ENCODE measurements at regions not wholly inside any gene's neighbourhood (a gene's known extent, or its start where the extent isn't known, plus 50 kb on each side); places are given as distances from the start of the nearest gene placed in this dataset.

DNA sequence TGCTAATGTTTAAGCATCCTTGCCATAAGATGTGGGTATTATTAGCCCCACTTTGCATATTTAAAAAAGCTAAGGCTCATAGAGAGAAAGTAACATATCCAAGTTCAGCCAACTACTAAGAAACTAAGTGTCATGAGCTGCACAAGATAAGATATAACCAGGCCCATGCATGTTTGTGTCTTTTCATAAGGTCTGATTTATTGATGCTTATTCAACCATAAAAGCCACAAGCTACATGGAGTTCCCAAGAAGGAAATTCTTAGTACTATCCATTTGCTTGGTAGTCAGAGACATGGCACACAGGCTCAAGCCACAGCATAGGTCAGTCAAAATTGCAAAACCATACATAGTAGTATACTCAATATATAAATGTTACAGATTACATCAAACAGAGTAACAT lies 488.5 kb downstream of the SOX6 start:
- Histone ChIP-seq H3K27ac (ENCODE audit: low read depth, low read length) (no peak overlapping the region), H3K27me3 (ENCODE audit: control insufficient read depth in 1 of 2, insufficient read depth in 2 of 2, low read length in 2 of 2) (no peaks in the 10 kb centered on the region), H3K9me3 (ENCODE audit: control insufficient read depth in 1 of 2, low read length in 2 of 2) (no peaks in the 10 kb centered on the region), H3K36me3 (ENCODE audit: control insufficient read depth in 1 of 2, insufficient read depth in 2 of 2, low read length in 2 of 2) (no peaks in the 10 kb centered on the region), H3K9ac (ENCODE audit: low read depth in 1 of 2, low read length in 2 of 2) (no peak overlapping the region), H3K4me1 (ENCODE audit: control insufficient read depth in 1 of 2, insufficient read depth in 2 of 2, low read length in 2 of 2) (no peaks in the 10 kb centered on the region), H3K4me3 (ENCODE audit: low read depth in 1 of 2, low read length in 2 of 2) (no peak overlapping the region)

DNA sequence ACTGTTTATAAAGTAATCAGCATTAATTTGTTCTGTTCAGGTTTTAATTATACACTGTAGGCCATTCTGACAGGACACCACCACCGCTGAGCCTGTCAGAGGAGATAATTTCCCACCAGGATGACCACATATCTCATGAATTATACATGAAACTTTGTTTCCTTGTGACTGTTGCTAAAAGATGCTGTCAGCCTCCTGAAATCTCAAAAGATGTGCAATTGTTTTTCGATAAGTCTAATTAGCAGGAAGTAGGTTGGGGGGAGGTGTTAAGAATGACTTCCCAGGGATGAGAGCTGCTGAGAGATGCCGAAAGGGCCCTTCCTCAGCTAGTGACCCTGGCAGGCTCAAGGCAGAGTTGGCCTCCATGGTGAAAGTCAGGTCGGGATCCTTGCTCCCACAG lies 485.4 kb downstream of the SOX6 start:
- no peaks in the 10 kb centered on the region for H3K4me1 ChIP-seq (ENCODE audit: control insufficient read depth in 1 of 2, insufficient read depth in 2 of 2, low read length in 2 of 2)
- H3K36me3 ChIP-seq (ENCODE audit: control insufficient read depth in 1 of 2, insufficient read depth in 2 of 2, low read length in 2 of 2), result no peaks in the 10 kb centered on the region
- H3K9ac ChIP-seq (ENCODE audit: low read depth in 1 of 2, low read length in 2 of 2), result no peak overlapping the region
- H3K27ac ChIP-seq (ENCODE audit: low read depth, low read length), result no peak overlapping the region
- H3K9me3 ChIP-seq (ENCODE audit: control insufficient read depth in 1 of 2, low read length in 2 of 2), result no peaks in the 10 kb centered on the region
- no peak overlapping the region for H3K4me3 ChIP-seq (ENCODE audit: low read depth in 1 of 2, low read length in 2 of 2)
- no peaks in the 10 kb centered on the region for H3K27me3 ChIP-seq (ENCODE audit: control insufficient read depth in 1 of 2, insufficient read depth in 2 of 2, low read length in 2 of 2)

DNA sequence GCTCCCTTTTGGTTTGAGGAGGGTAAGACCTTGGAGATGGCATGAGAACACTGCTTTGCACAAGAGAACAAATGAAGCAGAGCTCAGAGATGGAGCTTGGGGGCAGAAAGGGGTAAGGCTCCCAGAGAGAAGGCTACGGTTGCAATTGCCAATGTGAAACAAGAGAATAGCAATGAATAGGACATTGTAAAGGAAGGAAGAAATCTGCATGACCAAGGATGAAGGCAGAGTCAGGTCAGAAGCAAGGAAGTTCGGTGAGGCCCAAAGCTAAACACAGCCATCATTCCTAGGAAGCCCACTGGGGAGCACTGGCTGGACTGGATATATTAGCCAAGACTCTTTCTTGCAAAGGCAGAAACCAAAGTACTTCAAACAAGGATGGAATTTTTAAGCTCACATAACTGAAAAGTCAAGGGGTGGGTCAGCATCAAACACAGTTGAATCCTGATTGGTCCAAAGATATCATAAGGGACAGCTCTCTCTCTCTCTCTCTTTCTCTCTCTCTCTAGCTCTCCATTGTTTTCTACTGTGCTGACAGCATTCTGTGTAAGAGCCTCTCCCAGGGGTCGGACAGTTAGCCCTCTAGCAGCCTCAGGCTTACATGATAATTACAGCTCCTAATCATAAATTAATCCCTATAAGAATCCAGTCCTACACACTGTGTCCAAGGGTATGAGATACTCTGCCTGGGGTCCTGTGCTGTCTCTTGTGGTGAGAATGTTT lies 484.3 kb downstream of the SOX6 start:
- Histone ChIP-seq H3K9me3 (ENCODE audit: control insufficient read depth in 1 of 2, low read length in 2 of 2) (no peaks in the 10 kb centered on the region), H3K4me3 (ENCODE audit: low read depth in 1 of 2, low read length in 2 of 2) (no peak overlapping the region), H3K36me3 (ENCODE audit: control insufficient read depth in 1 of 2, insufficient read depth in 2 of 2, low read length in 2 of 2) (no peaks in the 10 kb centered on the region), H3K27ac (ENCODE audit: low read depth, low read length) (no peak overlapping the region), H3K9ac (ENCODE audit: low read depth in 1 of 2, low read length in 2 of 2) (no peak overlapping the region), H3K4me1 (ENCODE audit: control insufficient read depth in 1 of 2, insufficient read depth in 2 of 2, low read length in 2 of 2) (no peaks in the 10 kb centered on the region), H3K27me3 (ENCODE audit: control insufficient read depth in 1 of 2, insufficient read depth in 2 of 2, low read length in 2 of 2) (no peaks in the 10 kb centered on the region)

DNA sequence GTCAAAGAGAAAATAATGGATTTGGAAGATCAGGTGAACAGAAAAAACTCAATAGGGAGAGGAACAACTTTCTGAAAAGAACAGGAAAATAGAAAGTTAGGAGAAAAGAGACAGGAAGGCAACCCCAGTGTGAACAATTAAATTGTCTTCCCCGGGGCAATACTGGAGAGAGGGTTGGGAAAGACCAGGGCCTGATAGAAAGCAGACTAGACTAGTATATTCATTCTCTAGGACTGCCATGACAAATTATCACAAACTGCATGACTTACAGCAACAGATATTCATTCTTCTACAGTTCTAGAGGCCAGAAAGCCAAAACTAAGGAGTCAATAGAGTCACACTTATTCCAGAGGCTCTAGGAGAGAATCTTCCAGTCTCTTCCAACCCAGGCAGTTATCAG lies 482.8 kb downstream of the SOX6 start:
- Histone ChIP-seq H3K36me3 (ENCODE audit: control insufficient read depth in 1 of 2, insufficient read depth in 2 of 2, low read length in 2 of 2) (no peaks in the 10 kb centered on the region), H3K9me3 (ENCODE audit: control insufficient read depth in 1 of 2, low read length in 2 of 2) (no peaks in the 10 kb centered on the region), H3K27ac (ENCODE audit: low read depth, low read length) (no peak overlapping the region), H3K9ac (ENCODE audit: low read depth in 1 of 2, low read length in 2 of 2) (no peak overlapping the region), H3K4me3 (ENCODE audit: low read depth in 1 of 2, low read length in 2 of 2) (no peak overlapping the region), H3K27me3 (ENCODE audit: control insufficient read depth in 1 of 2, insufficient read depth in 2 of 2, low read length in 2 of 2) (no peaks in the 10 kb centered on the region), H3K4me1 (ENCODE audit: control insufficient read depth in 1 of 2, insufficient read depth in 2 of 2, low read length in 2 of 2) (no peaks in the 10 kb centered on the region)

DNA sequence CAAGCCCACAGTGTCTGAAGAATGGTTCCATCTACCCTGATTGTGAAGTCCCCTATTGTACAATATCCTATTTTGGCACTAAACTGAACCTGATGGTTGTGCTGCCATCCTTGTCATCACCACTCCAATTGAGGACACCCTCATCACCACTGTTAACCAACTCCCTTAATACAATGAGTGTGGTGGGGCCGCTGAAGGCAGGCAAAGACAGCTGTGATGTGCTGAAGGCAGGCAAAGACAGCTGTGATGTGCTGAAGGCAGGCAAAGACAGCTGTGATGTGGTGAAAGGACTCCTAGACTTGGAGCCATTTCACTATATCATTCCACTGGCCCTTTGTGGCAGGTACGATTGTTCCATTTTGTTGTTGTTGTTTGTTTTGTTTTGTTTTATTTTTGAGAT lies 481.6 kb downstream of the SOX6 start:
- H3K36me3 ChIP-seq (ENCODE audit: control insufficient read depth in 1 of 2, insufficient read depth in 2 of 2, low read length in 2 of 2), result no peaks in the 10 kb centered on the region
- H3K4me3 ChIP-seq (ENCODE audit: low read depth in 1 of 2, low read length in 2 of 2), result no peak overlapping the region
- no peaks in the 10 kb centered on the region for H3K27me3 ChIP-seq (ENCODE audit: control insufficient read depth in 1 of 2, insufficient read depth in 2 of 2, low read length in 2 of 2)
- no peak overlapping the region for H3K9ac ChIP-seq (ENCODE audit: low read depth in 1 of 2, low read length in 2 of 2)
- H3K27ac ChIP-seq (ENCODE audit: low read depth, low read length), result no peak overlapping the region
- H3K9me3 ChIP-seq (ENCODE audit: control insufficient read depth in 1 of 2, low read length in 2 of 2), result no peaks in the 10 kb centered on the region
- H3K4me1 ChIP-seq (ENCODE audit: control insufficient read depth in 1 of 2, insufficient read depth in 2 of 2, low read length in 2 of 2), result no peaks in the 10 kb centered on the region

DNA sequence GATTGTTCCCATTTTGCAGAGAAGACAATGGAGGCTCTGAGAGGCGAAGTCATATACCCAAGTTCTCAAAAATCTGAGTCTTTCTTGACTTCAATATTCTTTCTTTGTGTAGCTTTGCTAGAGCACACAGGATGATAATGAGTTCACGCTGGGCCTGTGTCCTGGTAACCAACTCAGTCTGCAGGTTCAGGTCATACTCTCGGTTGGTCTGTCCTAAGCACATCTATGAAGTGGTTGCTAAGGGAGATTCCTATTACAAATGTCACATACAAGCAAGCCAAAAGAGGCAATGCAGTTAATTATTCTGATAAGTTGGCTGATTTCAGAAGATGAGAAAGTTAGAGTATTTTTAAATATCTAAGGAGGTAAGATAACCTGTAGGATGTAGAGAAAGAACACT lies 481.0 kb downstream of the SOX6 start:
- no peak overlapping the region for H3K4me3 ChIP-seq (ENCODE audit: low read depth in 1 of 2, low read length in 2 of 2)
- no peaks in the 10 kb centered on the region for H3K36me3 ChIP-seq (ENCODE audit: control insufficient read depth in 1 of 2, insufficient read depth in 2 of 2, low read length in 2 of 2)
- H3K4me1 ChIP-seq (ENCODE audit: control insufficient read depth in 1 of 2, insufficient read depth in 2 of 2, low read length in 2 of 2), result no peaks in the 10 kb centered on the region
- H3K9me3 ChIP-seq (ENCODE audit: control insufficient read depth in 1 of 2, low read length in 2 of 2), result no peaks in the 10 kb centered on the region
- no peaks in the 10 kb centered on the region for H3K27me3 ChIP-seq (ENCODE audit: control insufficient read depth in 1 of 2, insufficient read depth in 2 of 2, low read length in 2 of 2)
- no peak overlapping the region for H3K9ac ChIP-seq (ENCODE audit: low read depth in 1 of 2, low read length in 2 of 2)
- no peak overlapping the region for H3K27ac ChIP-seq (ENCODE audit: low read depth, low read length)

DNA sequence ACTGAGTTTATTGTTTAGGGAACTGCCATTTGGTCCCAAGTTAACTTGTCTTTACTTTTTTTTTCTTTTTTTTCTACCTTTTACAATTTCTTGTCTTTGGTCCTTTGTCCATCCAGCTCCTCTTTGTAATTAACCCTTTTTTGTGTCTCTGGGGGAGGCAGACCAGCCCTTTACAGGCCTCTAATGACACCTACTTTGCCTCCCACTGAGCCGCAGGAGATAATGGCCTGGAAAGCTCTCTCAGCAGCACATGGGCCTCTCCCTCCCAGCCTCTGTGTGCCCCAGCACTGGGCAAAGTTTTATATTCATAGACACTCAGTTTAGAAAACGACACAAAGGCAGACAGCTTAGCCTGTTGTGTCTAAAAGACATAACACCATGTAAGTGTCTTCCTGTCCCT lies 480.4 kb downstream of the SOX6 start:
- no peak overlapping the region for H3K27ac ChIP-seq (ENCODE audit: low read depth, low read length)
- no peaks in the 10 kb centered on the region for H3K36me3 ChIP-seq (ENCODE audit: control insufficient read depth in 1 of 2, insufficient read depth in 2 of 2, low read length in 2 of 2)
- H3K27me3 ChIP-seq (ENCODE audit: control insufficient read depth in 1 of 2, insufficient read depth in 2 of 2, low read length in 2 of 2), result no peaks in the 10 kb centered on the region
- no peaks in the 10 kb centered on the region for H3K4me1 ChIP-seq (ENCODE audit: control insufficient read depth in 1 of 2, insufficient read depth in 2 of 2, low read length in 2 of 2)
- H3K9ac ChIP-seq (ENCODE audit: low read depth in 1 of 2, low read length in 2 of 2), result no peak overlapping the region
- no peaks in the 10 kb centered on the region for H3K9me3 ChIP-seq (ENCODE audit: control insufficient read depth in 1 of 2, low read length in 2 of 2)
- no peak overlapping the region for H3K4me3 ChIP-seq (ENCODE audit: low read depth in 1 of 2, low read length in 2 of 2)

DNA sequence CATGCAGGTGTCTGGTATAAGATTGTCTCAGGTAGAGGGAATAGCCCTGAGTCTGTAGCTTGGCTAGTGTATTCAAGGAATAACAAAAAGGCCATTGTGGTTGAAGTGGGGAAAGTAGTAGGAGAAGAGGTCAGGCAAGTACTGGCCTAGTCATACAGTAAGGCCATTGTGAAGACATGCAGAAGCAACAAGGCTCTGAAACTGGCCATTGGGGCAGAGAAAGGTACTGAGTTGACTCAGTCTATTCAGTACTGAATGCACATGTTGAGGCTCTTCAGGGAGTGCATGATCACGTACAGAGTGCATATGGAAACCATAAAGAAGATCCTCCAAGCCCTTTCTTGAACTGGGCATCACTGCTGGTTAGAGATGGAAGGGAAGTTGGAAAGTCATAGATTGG lies 477.6 kb downstream of the SOX6 start:
- H3K4me1 ChIP-seq (ENCODE audit: control insufficient read depth in 1 of 2, insufficient read depth in 2 of 2, low read length in 2 of 2), result no peaks in the 10 kb centered on the region
- no peaks in the 10 kb centered on the region for H3K36me3 ChIP-seq (ENCODE audit: control insufficient read depth in 1 of 2, insufficient read depth in 2 of 2, low read length in 2 of 2)
- H3K4me3 ChIP-seq (ENCODE audit: low read depth in 1 of 2, low read length in 2 of 2), result no peak overlapping the region
- H3K9me3 ChIP-seq (ENCODE audit: control insufficient read depth in 1 of 2, low read length in 2 of 2), result no peaks in the 10 kb centered on the region
- no peaks in the 10 kb centered on the region for H3K27me3 ChIP-seq (ENCODE audit: control insufficient read depth in 1 of 2, insufficient read depth in 2 of 2, low read length in 2 of 2)
- H3K9ac ChIP-seq (ENCODE audit: low read depth in 1 of 2, low read length in 2 of 2), result no peak overlapping the region
- no peak overlapping the region for H3K27ac ChIP-seq (ENCODE audit: low read depth, low read length)

DNA sequence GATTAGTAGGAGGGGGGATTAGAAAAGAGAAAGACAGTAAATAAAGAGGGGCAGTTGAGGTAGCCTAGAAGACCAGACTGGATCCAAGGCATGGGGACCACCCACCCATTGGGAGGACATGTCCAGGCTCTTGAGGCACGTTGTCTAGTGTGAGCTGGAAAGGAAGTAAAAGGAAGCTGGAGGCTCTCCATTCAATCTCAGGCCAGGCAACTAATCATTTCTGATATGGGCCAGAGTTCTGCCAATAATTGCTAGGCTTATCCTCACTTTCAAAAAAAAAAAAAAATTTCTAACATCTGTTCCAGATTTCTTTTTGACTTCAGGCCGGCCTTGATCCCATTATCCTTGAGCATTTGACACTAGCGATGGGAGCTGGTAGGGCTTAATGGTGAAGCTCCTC lies 476.1 kb downstream of the SOX6 start:
- Histone ChIP-seq H3K27me3 (ENCODE audit: control insufficient read depth in 1 of 2, insufficient read depth in 2 of 2, low read length in 2 of 2) (no peaks in the 10 kb centered on the region), H3K4me3 (ENCODE audit: low read depth in 1 of 2, low read length in 2 of 2) (no peak overlapping the region), H3K36me3 (ENCODE audit: control insufficient read depth in 1 of 2, insufficient read depth in 2 of 2, low read length in 2 of 2) (no peaks in the 10 kb centered on the region), H3K27ac (ENCODE audit: low read depth, low read length) (no peak overlapping the region), H3K4me1 (ENCODE audit: control insufficient read depth in 1 of 2, insufficient read depth in 2 of 2, low read length in 2 of 2) (no peaks in the 10 kb centered on the region), H3K9ac (ENCODE audit: low read depth in 1 of 2, low read length in 2 of 2) (no peak overlapping the region), H3K9me3 (ENCODE audit: control insufficient read depth in 1 of 2, low read length in 2 of 2) (no peaks in the 10 kb centered on the region)

DNA sequence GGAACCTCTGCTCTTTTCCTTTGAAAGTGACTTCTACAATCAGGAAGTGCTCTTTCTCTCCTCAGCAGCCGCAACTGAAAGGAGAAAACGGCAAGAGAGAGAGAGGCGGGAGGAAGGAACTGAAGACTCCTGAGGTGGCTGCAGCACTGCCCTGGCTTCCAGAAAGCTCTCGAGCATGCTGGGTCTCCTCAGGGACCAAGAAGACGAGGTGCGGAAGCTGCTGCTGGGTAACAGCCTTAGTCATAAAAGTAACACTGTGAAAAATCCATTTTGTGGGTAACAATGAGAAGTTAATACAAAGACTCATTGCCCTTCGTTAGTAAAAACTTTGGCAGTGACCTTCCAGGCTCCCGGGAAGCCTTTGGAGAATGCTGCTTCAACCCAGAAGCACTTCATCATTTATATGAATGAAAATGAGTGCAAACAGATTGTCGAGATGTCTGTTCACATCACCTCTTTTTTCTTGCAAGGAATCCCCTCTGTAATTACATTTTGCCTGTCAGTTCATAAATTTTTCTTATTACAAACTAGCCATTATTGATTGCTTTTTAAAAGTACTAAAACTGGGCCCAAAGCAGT lies 473.4 kb downstream of the SOX6 start:
- Histone ChIP-seq H3K27ac (ENCODE audit: low read depth, low read length) (no peak overlapping the region), H3K9ac (ENCODE audit: low read depth in 1 of 2, low read length in 2 of 2) (no peak overlapping the region), H3K27me3 (ENCODE audit: control insufficient read depth in 1 of 2, insufficient read depth in 2 of 2, low read length in 2 of 2) (no peaks in the 10 kb centered on the region), H3K4me3 (ENCODE audit: low read depth in 1 of 2, low read length in 2 of 2) (no peak overlapping the region), H3K36me3 (ENCODE audit: control insufficient read depth in 1 of 2, insufficient read depth in 2 of 2, low read length in 2 of 2) (no peaks in the 10 kb centered on the region), H3K4me1 (ENCODE audit: control insufficient read depth in 1 of 2, insufficient read depth in 2 of 2, low read length in 2 of 2) (no peaks in the 10 kb centered on the region), H3K9me3 (ENCODE audit: control insufficient read depth in 1 of 2, low read length in 2 of 2) (no peaks in the 10 kb centered on the region)
